ENCODE measurements at regions not wholly inside any gene's neighbourhood (a gene's known extent, or its start where the extent isn't known, plus 50 kb on each side); places are given as distances from the start of the nearest gene placed in this dataset.

GRCh38 chr3:18121020-18121419 is 304.1 kb downstream of the SATB1 start:
- POLR2A ChIA-PET: no interaction called here
- no peaks in the 10 kb centered on the region for H3K9me3 ChIP-seq
- TF ChIP-seq MYC (IDR thresholded peaks at IDR 0.05; ENCODE audit: borderline replicate concordance, low read length) (no peak), ZFP36 (IDR thresholded peaks at IDR 0.05; ENCODE audit: borderline replicate concordance, partially characterized antibody) (no peak), SREBF2 (IDR thresholded peaks at IDR 0.05) (no peak), PBX3 (IDR thresholded peaks at IDR 0.05) (no peak), BHLHE40 (IDR thresholded peaks at IDR 0.05; ENCODE audit: low read depth, low read length) (no peak), FOXS1 (CRISPR knock-in tag; IDR thresholded peaks at IDR 0.05) (no peak), RCOR1 (IDR thresholded peaks at IDR 0.05; ENCODE audit: low read depth, low read length) (no peak), CHD4 (IDR thresholded peaks at IDR 0.05; ENCODE audit: borderline replicate concordance) (no peak), CBX8 (IDR thresholded peaks at IDR 0.05) (no peak), CTCF (IDR thresholded peaks at IDR 0.05) (no peak), JUN (IDR thresholded peaks at IDR 0.05) (no peak), REST (IDR thresholded peaks at IDR 0.05) (no peak)
- H3K4me3 ChIP-seq: no peak overlapping the region
- FAIRE-seq (no peak), ATAC-seq (no peak), DNase-seq (ENCODE audit: low read depth in 1 of 2, low spot score in 1 of 2) (no peak)
- H3K4me2 ChIP-seq: no peak overlapping the region
- CTCF ChIA-PET: interaction anchor here (1.3 kb wide), 1 partner anchor 19 kb away, joined by 3 read pairs; no protein-coding TSS in a partner anchor
- WGBS (ENCODE audit: missing lambda C conversion rate): 79% methylated on average over 2 of the region's 2 CpGs
- peaks cover 19% of the 10 kb centered on the region; the same call in 2 of the 3 replicates for H3K4me1 ChIP-seq
- no peak overlapping the region for H3K27ac ChIP-seq

- no peaks in the 10 kb centered on the region for H3K9me3 ChIP-seq
- no peak for ATAC-seq
- no peak for DNase-seq (ENCODE audit: low read depth in 1 of 2, low spot score in 1 of 2)
- H3K4me1 ChIP-seq: peaks cover 19% of the 10 kb centered on the region; the same call in 2 of the 3 replicates
- ChIA-PET CTCF (no interaction called here), POLR2A (no interaction called here)
- no peak overlapping the region for H3K4me3 ChIP-seq
- no peak for FAIRE-seq
- 54% methylated on average over 5 of the region's 5 CpGs for WGBS (ENCODE audit: missing lambda C conversion rate)
- no peak overlapping the region for H3K4me2 ChIP-seq
- H3K27ac ChIP-seq: no peak overlapping the region
- TF ChIP-seq ZNF302 (CRISPR knock-in tag; IDR thresholded peaks at IDR 0.05): no peak
- no peak for TF ChIP-seq CBX2 (IDR thresholded peaks at IDR 0.05; ENCODE audit: borderline replicate concordance, low read depth)
- no peak for TF ChIP-seq CHD4 (IDR thresholded peaks at IDR 0.05; ENCODE audit: borderline replicate concordance)
- TF ChIP-seq BCL3 (IDR thresholded peaks at IDR 0.05): no peak
- no peak for TF ChIP-seq KDM1A (IDR thresholded peaks at IDR 0.05; ENCODE audit: low read depth)
- no peak for TF ChIP-seq EHMT2 (IDR thresholded peaks at IDR 0.05; ENCODE audit: low read depth)
- TF ChIP-seq CHD2 (IDR thresholded peaks at IDR 0.05; ENCODE audit: low read length, partially characterized antibody): no peak
- TF ChIP-seq NR3C1 (IDR thresholded peaks at IDR 0.05): no peak
- no peak for TF ChIP-seq ZSCAN20 (CRISPR knock-in tag; IDR thresholded peaks at IDR 0.05)
- no peak for TF ChIP-seq FOSB (CRISPR knock-in tag; IDR thresholded peaks at IDR 0.05)
- TF ChIP-seq USF2 (IDR thresholded peaks at IDR 0.05): no peak
- no peak for TF ChIP-seq FOSL2 (IDR thresholded peaks at IDR 0.05)
- no peak for TF ChIP-seq FOSL2 (CRISPR knock-in tag; IDR thresholded peaks at IDR 0.05)
- no peak for TF ChIP-seq RNF2 (IDR thresholded peaks at IDR 0.05; ENCODE audit: borderline replicate concordance, low read depth)
- TF ChIP-seq HMGXB4 (CRISPR knock-in tag; IDR thresholded peaks at IDR 0.05; ENCODE audit: borderline replicate concordance): no peak
- no peak for TF ChIP-seq ZC3H11A (IDR thresholded peaks at IDR 0.05)
- TF ChIP-seq RARB (CRISPR knock-in tag; IDR thresholded peaks at IDR 0.05): no peak
These were observed 305.3 kb downstream of the SATB1 start for GRCh38 chr3:18119866-18120265.

Measured in A549 (cell line).